C4-2B (cell line): ENCODE measurements at regions not wholly inside any gene's neighbourhood (a gene's known extent, or its start where the extent isn't known, plus 50 kb on each side); places are given as distances from the start of the nearest gene placed in this dataset.

Experiments used
- CTCF ChIP-seq: fragments of 450-650 bp; conservative IDR thresholded peaks from 2 replicates; pipeline ENCODE4 v1.5.1; 2017; ENCODE audit warnings: mild to moderate bottlenecking
- ZFX ChIP-seq: fragments of 450-650 bp; IDR thresholded peaks from 2 replicates; pipeline ENCODE4 v1.6.1; 2017

- TF ChIP-seq CTCF (no peak), ZFX (no peak)
Measured at GRCh38 chr3:54062546-54062945, 59.8 kb upstream of the CACNA2D3 start.
